Skeletal muscle tissue (tissue), 3 donors: ENCODE measurements at regions not wholly inside any gene's neighbourhood (a gene's known extent, or its start where the extent isn't known, plus 50 kb on each side); places are given as distances from the start of the nearest gene placed in this dataset.

Experiments used
- H3K27ac ChIP-seq: one replicate; pipeline ENCODE4 v1.7.0; 2013; ENCODE audit warnings: mild to moderate bottlenecking, low read depth, low read length, inconsistent platforms
- H3K27me3 ChIP-seq, 3 donors: one replicate each; pipeline ENCODE4 v1.7.0; 2013; ENCODE audit warnings: low read length in 3 of 3; ENCODE audit not compliant: control insufficient read depth in 3 of 3, insufficient read depth in 3 of 3
- H3K36me3 ChIP-seq, 3 donors: one replicate each; pipeline ENCODE4 v1.7.0; 2013; ENCODE audit warnings: low read length in 3 of 3; ENCODE audit not compliant: control insufficient read depth in 3 of 3, insufficient read depth in 3 of 3
- H3K4me1 ChIP-seq, 3 donors: one replicate each; pipeline ENCODE4 v1.7.0; 2013; ENCODE audit warnings: low read length in 3 of 3, mild to moderate bottlenecking in 3 of 3; ENCODE audit not compliant: control insufficient read depth in 3 of 3, insufficient read depth in 3 of 3
- H3K4me3 ChIP-seq, 3 donors: one replicate each; pipeline ENCODE4 v1.7.0; 2013; ENCODE audit warnings: low read length in 3 of 3
- H3K9ac ChIP-seq, 3 donors: one replicate each; pipeline ENCODE4 v1.7.0; 2013; ENCODE audit warnings: low read length in 3 of 3, mild to moderate bottlenecking in 3 of 3, moderate library complexity in 2 of 3, low read depth in 1 of 3
- H3K9me3 ChIP-seq, 3 donors: one replicate each; pipeline ENCODE4 v1.7.0; 2013; ENCODE audit warnings: low read length in 3 of 3; ENCODE audit not compliant: control insufficient read depth in 3 of 3
- donor health status: Osteomylitis.

DNA sequence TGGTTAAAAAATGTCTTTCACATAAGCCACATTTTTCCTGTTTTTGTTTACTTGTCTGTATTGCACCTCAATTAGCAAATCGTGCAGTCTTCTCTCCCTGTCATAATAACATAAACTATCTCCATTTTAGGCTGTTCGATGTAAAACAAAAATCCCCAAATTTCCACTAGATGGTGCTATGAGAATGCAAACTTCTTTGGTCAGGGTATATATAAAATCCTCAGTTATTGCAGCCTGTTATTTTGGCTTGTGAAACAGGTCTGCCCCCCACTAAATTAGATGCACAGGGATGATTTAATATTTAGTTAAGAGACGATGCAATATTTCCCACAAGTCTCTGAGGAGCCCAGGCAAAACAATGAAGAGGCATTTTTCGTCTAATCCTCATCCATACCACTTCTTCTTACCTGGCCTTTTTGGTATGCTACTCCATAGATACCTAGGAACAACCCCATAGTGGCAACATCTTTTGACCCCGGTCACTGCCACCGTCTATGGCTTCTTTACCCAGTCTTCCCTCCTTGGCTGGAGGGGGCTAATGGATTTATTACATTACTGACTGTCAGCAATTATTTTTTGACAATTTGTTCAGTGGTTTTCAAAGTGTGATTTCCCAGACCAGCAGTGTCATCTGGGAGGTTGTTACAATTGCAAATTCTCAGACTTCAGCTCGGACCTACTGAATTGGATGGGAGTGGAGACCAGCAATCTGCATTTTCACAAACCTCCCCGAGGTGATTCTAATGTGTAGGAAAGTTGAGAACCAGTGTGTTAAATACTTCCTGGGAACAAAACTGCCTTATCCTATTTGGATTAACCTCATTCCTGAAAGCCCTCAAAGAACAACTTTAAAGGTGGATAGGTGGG is 117.4 kb upstream of the CWC22 start:
- Histone ChIP-seq H3K27me3 (no peaks in the 10 kb centered on the region), H3K27ac (no peak overlapping the region), H3K9ac (no peak overlapping the region), H3K36me3 (no peaks in the 10 kb centered on the region), H3K9me3 (no peaks in the 10 kb centered on the region), H3K4me1 (peaks cover 0 to 3% (median 0%) of the 10 kb centered on the region in 3 donors), H3K4me3 (no peak overlapping the region)

DNA sequence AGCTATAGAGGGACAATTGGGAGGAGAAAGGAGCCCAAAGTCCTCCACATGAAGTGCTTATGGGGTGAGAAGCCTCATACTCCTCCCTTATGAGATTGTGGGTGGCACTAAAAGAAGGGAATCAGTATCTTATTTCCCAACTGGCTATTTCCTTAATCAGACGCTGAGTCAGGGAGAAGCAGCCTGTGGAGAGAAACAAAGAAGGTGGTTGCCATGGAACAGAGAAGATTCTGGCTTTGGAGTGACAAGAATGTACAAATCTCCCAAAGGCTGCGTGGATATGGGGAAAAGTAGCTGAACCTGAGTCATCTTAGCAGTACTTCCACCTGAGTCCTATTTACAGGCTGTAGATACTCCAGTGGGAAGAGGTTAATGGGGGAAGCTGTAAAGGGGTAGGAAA is 115.8 kb upstream of the CWC22 start:
- no peaks in the 10 kb centered on the region for H3K27me3 ChIP-seq
- no peak overlapping the region for H3K4me3 ChIP-seq
- H3K27ac ChIP-seq, result no peak overlapping the region
- H3K36me3 ChIP-seq, result no peaks in the 10 kb centered on the region
- peaks cover 0 to 3% (median 0%) of the 10 kb centered on the region in 3 donors for H3K4me1 ChIP-seq
- no peak overlapping the region for H3K9ac ChIP-seq
- no peaks in the 10 kb centered on the region for H3K9me3 ChIP-seq

DNA sequence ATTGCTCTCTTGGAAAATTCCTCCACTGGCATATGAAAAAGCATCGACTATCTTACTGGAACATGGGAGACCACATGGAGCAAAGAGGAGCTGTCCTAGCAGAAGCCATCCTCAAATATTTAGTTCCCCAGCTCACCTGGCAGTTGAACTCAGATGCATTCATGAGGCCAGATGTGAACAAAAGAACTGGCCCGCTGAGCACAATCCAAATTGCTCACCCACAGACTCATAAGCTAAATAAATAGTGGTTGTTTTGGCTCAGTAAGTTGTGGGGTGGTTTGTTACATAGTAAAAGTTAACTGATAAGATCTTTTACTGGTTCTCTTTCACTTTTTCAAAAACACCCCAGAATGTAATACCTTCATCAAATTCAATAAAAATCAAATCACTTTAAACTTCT is 108.6 kb upstream of the CWC22 start:
- Histone ChIP-seq H3K4me1 (no peaks in the 10 kb centered on the region), H3K27me3 (no peaks in the 10 kb centered on the region), H3K9ac (no peak overlapping the region), H3K9me3 (no peaks in the 10 kb centered on the region), H3K27ac (no peak overlapping the region), H3K4me3 (no peak overlapping the region), H3K36me3 (no peaks in the 10 kb centered on the region)

DNA sequence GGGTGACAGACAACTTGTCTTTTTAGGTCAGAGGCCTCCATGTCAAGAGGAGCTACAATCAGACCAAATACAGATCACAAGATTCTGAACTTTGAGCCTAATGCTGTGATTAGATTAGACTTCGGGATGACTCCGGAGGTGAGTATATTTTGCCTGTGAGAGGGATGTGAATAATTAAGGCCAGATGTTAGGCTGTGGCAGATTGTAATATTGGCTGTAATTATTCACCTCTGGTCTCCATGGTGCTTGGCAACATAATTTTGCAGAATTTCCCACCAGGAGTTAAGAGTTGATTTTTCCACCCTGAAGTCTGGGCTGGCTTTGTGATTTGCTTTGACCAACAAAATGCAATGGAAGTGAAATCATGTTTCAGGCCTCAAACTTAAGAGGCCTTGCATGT is 108.2 kb upstream of the CWC22 start:
- Histone ChIP-seq H3K27me3 (no peaks in the 10 kb centered on the region), H3K9ac (no peak overlapping the region), H3K4me1 (no peaks in the 10 kb centered on the region), H3K4me3 (no peak overlapping the region), H3K9me3 (no peaks in the 10 kb centered on the region), H3K36me3 (no peaks in the 10 kb centered on the region), H3K27ac (no peak overlapping the region)

DNA sequence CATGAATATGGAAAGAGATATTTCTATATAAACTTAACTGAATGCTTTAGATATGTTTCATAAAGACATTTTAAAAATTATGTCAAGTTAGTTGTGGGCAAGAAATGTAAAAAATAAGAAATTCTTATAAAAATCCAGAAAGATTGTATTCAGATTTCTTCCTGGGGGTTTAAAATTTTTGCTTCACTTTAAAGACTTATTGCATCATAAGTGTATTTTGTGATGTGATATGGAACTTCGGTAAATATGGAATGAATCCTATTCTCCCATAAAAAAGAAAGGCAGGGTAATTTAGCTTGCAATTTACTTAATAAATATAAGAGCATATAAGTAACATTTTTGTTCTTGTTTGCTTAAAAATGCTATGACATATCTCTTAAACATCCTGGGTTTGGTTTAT is 104.8 kb upstream of the CWC22 start:
- Histone ChIP-seq H3K36me3 (no peaks in the 10 kb centered on the region), H3K9ac (no peak overlapping the region), H3K4me1 (no peaks in the 10 kb centered on the region), H3K4me3 (no peak overlapping the region), H3K27me3 (no peaks in the 10 kb centered on the region), H3K27ac (no peak overlapping the region), H3K9me3 (no peaks in the 10 kb centered on the region)

DNA sequence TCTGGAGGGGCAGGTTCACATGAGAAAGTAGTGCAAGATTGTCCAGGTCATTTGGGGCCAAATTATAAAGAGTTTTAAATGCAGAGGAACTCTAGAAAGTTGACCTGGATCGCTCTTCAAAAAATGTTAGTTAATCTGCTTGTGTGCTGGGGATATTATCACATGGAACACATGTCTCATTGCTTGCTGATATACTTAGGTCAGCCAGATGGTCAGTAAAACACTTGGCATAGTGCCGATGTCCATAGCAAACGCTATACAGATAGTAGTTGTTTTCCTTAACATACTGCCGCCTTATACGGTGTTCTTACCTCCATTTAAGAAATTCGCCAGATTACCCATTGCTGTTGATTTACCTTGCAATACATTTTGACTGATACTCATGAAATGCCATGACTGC is 103.4 kb upstream of the CWC22 start:
- H3K4me3 ChIP-seq, result no peak overlapping the region
- H3K4me1 ChIP-seq, result no peaks in the 10 kb centered on the region
- no peaks in the 10 kb centered on the region for H3K27me3 ChIP-seq
- no peaks in the 10 kb centered on the region for H3K9me3 ChIP-seq
- H3K27ac ChIP-seq, result no peak overlapping the region
- H3K9ac ChIP-seq, result no peak overlapping the region
- H3K36me3 ChIP-seq, result no peaks in the 10 kb centered on the region

DNA sequence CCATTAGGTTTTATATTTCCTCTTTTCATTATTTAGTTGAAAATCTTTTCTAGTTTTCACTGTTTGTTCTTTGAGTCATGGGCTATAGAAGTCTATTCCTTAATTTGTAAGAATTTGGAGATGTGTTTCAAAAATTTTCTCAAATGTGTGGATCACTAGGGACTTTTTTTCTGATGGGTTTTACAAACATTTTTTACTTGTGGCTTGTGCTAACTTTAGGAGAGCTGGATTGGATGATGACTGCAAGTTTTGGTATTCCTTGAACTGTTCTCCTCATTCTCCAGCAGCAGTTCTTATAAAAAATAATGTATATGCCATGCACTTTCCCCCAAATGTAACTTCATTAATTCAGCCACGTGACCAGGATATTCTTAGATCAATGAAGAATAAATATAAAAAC is 94.7 kb upstream of the CWC22 start:
- H3K9ac ChIP-seq, result no peak overlapping the region
- H3K27ac ChIP-seq, result no peak overlapping the region
- no peaks in the 10 kb centered on the region for H3K4me1 ChIP-seq
- no peaks in the 10 kb centered on the region for H3K9me3 ChIP-seq
- no peak overlapping the region for H3K4me3 ChIP-seq
- H3K36me3 ChIP-seq, result no peaks in the 10 kb centered on the region
- no peaks in the 10 kb centered on the region for H3K27me3 ChIP-seq

DNA sequence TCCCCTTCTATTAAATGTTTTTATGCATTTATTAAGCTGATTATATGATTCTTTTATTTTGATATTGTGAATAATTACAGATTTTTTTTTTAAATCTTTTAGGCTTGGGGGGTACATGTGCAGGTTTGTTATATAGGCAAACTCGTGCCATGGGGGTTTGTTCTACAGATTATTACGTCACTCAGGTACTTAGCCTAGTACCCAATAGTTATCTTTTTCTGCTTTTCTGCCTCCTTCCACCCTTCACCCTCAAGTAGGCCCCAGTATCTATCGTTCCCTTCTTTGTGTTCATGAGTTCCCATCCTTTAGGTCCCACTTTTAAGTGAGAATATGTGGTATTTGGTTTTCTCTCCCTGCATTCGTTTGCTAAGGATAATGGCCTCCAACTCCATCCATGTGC is 92.2 kb upstream of the CWC22 start:
- no peaks in the 10 kb centered on the region for H3K36me3 ChIP-seq
- no peaks in the 10 kb centered on the region for H3K9me3 ChIP-seq
- H3K4me3 ChIP-seq, result no peak overlapping the region
- no peak overlapping the region for H3K27ac ChIP-seq
- H3K4me1 ChIP-seq, result no peaks in the 10 kb centered on the region
- no peak overlapping the region for H3K9ac ChIP-seq
- no peaks in the 10 kb centered on the region for H3K27me3 ChIP-seq

DNA sequence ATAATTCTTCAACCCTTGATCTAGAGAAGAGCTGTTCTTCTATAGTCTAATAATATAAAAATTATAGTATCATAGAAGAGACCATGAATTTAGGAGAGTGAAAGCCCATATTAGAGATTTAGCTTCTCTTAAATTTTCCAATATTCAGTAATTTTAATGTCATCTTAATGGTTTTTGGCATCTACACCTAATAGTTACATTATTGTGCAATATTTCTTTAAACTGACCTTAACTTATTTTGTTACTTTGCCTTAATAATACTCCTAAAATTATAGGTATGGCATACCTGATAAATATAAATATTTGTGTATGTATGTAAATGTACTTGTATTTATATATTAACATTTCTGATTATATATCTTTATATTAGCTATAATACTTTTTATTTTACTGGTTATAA is 78.0 kb upstream of the CWC22 start:
- H3K4me3 ChIP-seq, result no peak overlapping the region
- H3K27ac ChIP-seq, result no peak overlapping the region
- no peaks in the 10 kb centered on the region for H3K36me3 ChIP-seq
- no peaks in the 10 kb centered on the region for H3K27me3 ChIP-seq
- H3K9ac ChIP-seq, result no peak overlapping the region
- no peaks in the 10 kb centered on the region for H3K4me1 ChIP-seq
- H3K9me3 ChIP-seq, result peaks cover 0 to 7% (median 0%) of the 10 kb centered on the region in 3 donors

DNA sequence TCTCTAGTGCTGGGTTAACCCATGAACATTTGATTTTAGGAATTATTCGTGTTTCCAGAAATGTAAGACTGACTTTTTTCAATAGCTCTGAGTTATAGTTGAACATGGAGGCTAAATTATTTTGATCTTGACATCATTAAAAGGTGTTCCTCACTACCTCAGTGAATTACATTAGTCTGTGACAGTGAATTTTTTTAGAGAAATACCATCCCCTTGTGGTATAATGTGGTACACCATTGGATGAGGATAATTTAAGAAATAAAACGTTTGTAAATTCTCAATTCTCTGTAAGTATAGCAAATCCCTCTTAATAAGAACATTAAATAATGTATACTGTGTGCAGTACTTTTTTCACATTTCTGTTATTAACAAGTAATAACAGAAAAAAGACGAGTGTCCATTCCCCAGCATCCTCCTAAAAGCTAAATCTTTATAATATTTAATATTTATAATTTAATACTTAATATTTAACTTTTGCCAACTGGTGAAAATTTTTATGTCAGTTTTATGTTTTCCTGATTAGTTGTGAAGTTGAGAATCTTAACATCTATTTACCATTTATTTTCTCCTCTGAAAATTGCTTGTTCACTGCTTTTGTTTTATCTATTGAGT is 70.3 kb upstream of the CWC22 start:
- Histone ChIP-seq H3K9me3 (peaks cover 0 to 5% (median 0%) of the 10 kb centered on the region in 3 donors), H3K27ac (no peak overlapping the region), H3K9ac (no peak overlapping the region), H3K4me1 (no peaks in the 10 kb centered on the region), H3K4me3 (no peak overlapping the region), H3K27me3 (no peaks in the 10 kb centered on the region), H3K36me3 (no peaks in the 10 kb centered on the region)
